HepG2 (cell line): ENCODE measurements at regions not wholly inside any gene's neighbourhood (a gene's known extent, or its start where the extent isn't known, plus 50 kb on each side); places are given as distances from the start of the nearest gene placed in this dataset.

Source experiments
- ATAC-seq: fragments of 200-7000 bp; cut with Tn5 transposase; 3 replicates; pipeline ENCODE4 v1.9.1; 2020; ENCODE audit warnings: mild to moderate bottlenecking, moderate library complexity
- BruUV-seq: library from RNA; stranded (reverse); fragments of 400-500 nt; replicated peaks from 2 replicates; lab custom pipeline; 2021; lab: Mats Ljungman, UMichigan
- CTCF ChIA-PET: fragments of 300-600 bp; formaldehyde crosslinking; extraction: SDS; loops from one replicate; lab custom pipeline; 2021; ENCODE audit warnings: low total read pairs, inconsistent platforms, low intra/inter-chr PET ratio; lab: Yijun Ruan, JAX
- POLR2A ChIA-PET: fragments of 350-600 bp; sonication (Branson Sonifier 250); formaldehyde crosslinking; loops from one replicate; lab custom pipeline; 2020; ENCODE audit warnings: antibody characterized with exemption, inconsistent platforms; lab: Yijun Ruan, JAX
- DNase-seq: peaks from one replicate; pipeline ENCODE4 v3.0.0-alpha.2; 2015; ENCODE audit warnings: low spot score
- FAIRE-seq: peaks from 3 replicates; lab custom pipeline; 2011; peaks lifted over from hg19 to GRCh38; lab: Jason Lieb, UNC
- H2AFZ ChIP-seq: one replicate; pipeline ENCODE4 v1.6.1; 2011; ENCODE audit warnings: low read length, inconsistent platforms
- H3K27ac ChIP-seq: fragments of 300-600 bp; 3 replicates; pipeline ENCODE4 v1.8.0; 2011; ENCODE audit warnings: mixed run types, mild to moderate bottlenecking, mixed read lengths, low read length, inconsistent platforms; ENCODE audit not compliant: insufficient read depth; ENCODE audit errors: extremely low read length
- H3K27me3 ChIP-seq, 2 experiments: fragments of 200-600 bp in 1 of 2; 2 replicates in 1 of 2; 3 replicates in 1 of 2; pipeline versions ENCODE4 v1.6.0 to v1.8.0; 2011; ENCODE audit warnings: low read length in 2 of 2, mild to moderate bottlenecking in 2 of 2, moderate library complexity in 2 of 2, inconsistent platforms in 1 of 2; ENCODE audit not compliant: insufficient read depth in 2 of 2, control insufficient read depth in 1 of 2
- H3K36me3 ChIP-seq, 2 experiments: fragments of 200-600 bp in 1 of 2; replicated peaks in 1 of 2; 2 replicates in 1 of 2; 3 replicates in 1 of 2; pipeline versions ENCODE4 v1.5.1 to v1.8.0; 2011; ENCODE audit warnings: low read length in 2 of 2, inconsistent platforms in 1 of 2; ENCODE audit not compliant: insufficient read depth in 2 of 2, control insufficient read depth in 1 of 2
- H3K4me1 ChIP-seq: 2 replicates; pipeline ENCODE4 v1.5.1; 2012; ENCODE audit warnings: low read length, inconsistent platforms; ENCODE audit not compliant: insufficient read depth
- H3K4me2 ChIP-seq: 2 replicates; pipeline ENCODE4 v1.6.0; 2011; ENCODE audit warnings: low read depth, low read length, inconsistent platforms
- H3K4me3 ChIP-seq, 3 experiments: fragments of 200-600 bp in 1 of 3; sonication (generic), shearing (Covaris generic) in 1 of 3; replicated peaks in 1 of 3; 2 replicates each; pipeline ENCODE4 v1.5.1; 2011 to 2016; ENCODE audit warnings: low read length in 3 of 3, inconsistent platforms in 2 of 3, low read depth in 2 of 3, mild to moderate bottlenecking in 2 of 3, control low read depth in 1 of 3, mixed read lengths in 1 of 3; ENCODE audit not compliant: insufficient read depth in 1 of 3
- H3K79me2 ChIP-seq: one replicate; pipeline ENCODE4 v1.6.1; 2011; ENCODE audit warnings: low read length, inconsistent platforms; ENCODE audit not compliant: insufficient read depth
- H3K9ac ChIP-seq: 2 replicates; pipeline ENCODE4 v1.6.0; 2011; ENCODE audit warnings: mild to moderate bottlenecking, low read depth, low read length, inconsistent platforms; ENCODE audit not compliant: insufficient read depth
- H3K9me3 ChIP-seq: 2 replicates; pipeline ENCODE4 v1.5.1; 2012; ENCODE audit warnings: mild to moderate bottlenecking, low read length
- H4K20me1 ChIP-seq: 2 replicates; pipeline ENCODE4 v1.6.0; 2011; ENCODE audit warnings: inconsistent platforms, mild to moderate bottlenecking, low read length, moderate library complexity; ENCODE audit not compliant: insufficient read depth
- FOXO4 ChIP-seq: sonication (generic); formaldehyde crosslinking; conservative IDR thresholded peaks from 2 replicates; pipeline ENCODE4 v1.8.1; 2023; ENCODE audit warnings: missing genetic modification reagents
- GTF2F1 ChIP-seq: fragments of 150-350 bp; IDR thresholded peaks from 2 replicates; pipeline ENCODE4 v1.6.1; 2014; ENCODE audit warnings: low read length
- IRF2 ChIP-seq: IDR thresholded peaks from 2 replicates; pipeline ENCODE4 v1.6.1; 2018; ENCODE audit warnings: missing genetic modification reagents, missing compliant biosample characterization
- PLRG1 ChIP-seq: fragments of 450-650 bp; conservative IDR thresholded peaks from 2 replicates; pipeline ENCODE4 v1.6.1; 2016
- ZFY ChIP-seq: sonication (generic); formaldehyde crosslinking; IDR thresholded peaks from 2 replicates; pipeline ENCODE4 v1.4.0; 2020; ENCODE audit warnings: missing genetic modification reagents
- ZNF280B ChIP-seq: sonication (generic); formaldehyde crosslinking; IDR thresholded peaks from 2 replicates; pipeline ENCODE4 v1.5.0; 2020; ENCODE audit warnings: missing genetic modification reagents, mild to moderate bottlenecking, borderline replicate concordance
- ZNF30 ChIP-seq: sonication (generic); formaldehyde crosslinking; IDR thresholded peaks from 2 replicates; pipeline ENCODE4 v1.5.0; 2020; ENCODE audit warnings: mild to moderate bottlenecking, missing genetic modification reagents
- ZNF563 ChIP-seq: sonication (generic); formaldehyde crosslinking; IDR thresholded peaks from 2 replicates; pipeline ENCODE4 v1.8.0; 2022; ENCODE audit warnings: mild to moderate bottlenecking, moderate library complexity, missing genetic modification reagents
- ZSCAN31 ChIP-seq: sonication (generic); formaldehyde crosslinking; IDR thresholded peaks from 2 replicates; pipeline ENCODE4 v1.5.0; 2020; ENCODE audit warnings: low read depth, mild to moderate bottlenecking, missing genetic modification reagents
- WGBS: methylation state at CpG from one replicate; pipeline ENCODE4 v1.1.6; 2017; ENCODE audit warnings: low lambda C conversion rate; 5-methylcytosine and 5-hydroxymethylcytosine counted together
- in situ Hi-C: cut with HindIII; loops from 2 replicates; pipeline ENCODE4 v1.10.0; 2017; ENCODE audit warnings: low pct_unique_long_range_greater_than_20kb; ENCODE audit not compliant: extremely low pct_ligation_motif_present
- intact Hi-C: fragments of 100-400 bp; cut with micrococcal nuclease; formaldehyde crosslinking; loops from one replicate; pipeline ENCODE4 v1.10.0; 2022; ENCODE audit not compliant: unreplicated experiment
- TF ChIP-seq, protein P1 (sequence below): sonication (generic); formaldehyde crosslinking; IDR thresholded peaks from 2 replicates; pipeline ENCODE4 v1.9.0; 2021; ENCODE audit warnings: missing genetic modification reagents, borderline replicate concordance
- TF ChIP-seq, protein P2 (sequence below): sonication (generic); formaldehyde crosslinking; IDR thresholded peaks from 2 replicates; pipeline ENCODE4 v1.4.0; 2020; ENCODE audit warnings: mild to moderate bottlenecking, missing genetic modification reagents
- TF ChIP-seq, protein P3 (sequence below): sonication (generic); formaldehyde crosslinking; conservative IDR thresholded peaks from 2 replicates; pipeline ENCODE4 v1.5.0; 2020; ENCODE audit warnings: missing genetic modification reagents
- TF ChIP-seq, protein P4 (sequence below): IDR thresholded peaks from 2 replicates; pipeline ENCODE4 v1.6.1; 2016; ENCODE audit warnings: missing compliant biosample characterization, missing genetic modification reagents, borderline replicate concordance

GRCh38 chr10:125556882-125557281 lies 126.1 kb downstream of the TEX36 start:
- intact Hi-C loops, result no loop called here
- no peak for DNase-seq
- H2AFZ ChIP-seq, result no peak overlapping the region
- H3K4me1 ChIP-seq, result no peaks in the 10 kb centered on the region
- H3K4me3 ChIP-seq, result no peak overlapping the region
- BruUV-seq, result no TSS peak
- no peak overlapping the region for H3K4me2 ChIP-seq
- CTCF ChIA-PET, result no interaction called here
- ATAC-seq, result no peak
- no peaks in the 10 kb centered on the region for H4K20me1 ChIP-seq
- no peaks in the 10 kb centered on the region for H3K79me2 ChIP-seq
- H3K27ac ChIP-seq, result no peak overlapping the region
- H3K9me3 ChIP-seq, result no peaks in the 10 kb centered on the region
- H3K27me3 ChIP-seq, result peaks cover 0 to 23% of the 10 kb centered on the region in 2 experiments; a peak in 3 of 5 replicates
- WGBS, result 6% methylated on average over 4 of the region's 4 CpGs
- POLR2A ChIA-PET, result no interaction called here
- H3K36me3 ChIP-seq, result no peaks in the 10 kb centered on the region
- H3K9ac ChIP-seq, result no peak overlapping the region
- in situ Hi-C loops, result no loop called here
- FAIRE-seq, result no peak
- no peak for TF ChIP-seq PLRG1
- no peak for TF ChIP-seq ZNF280B (CRISPR knock-in tag)
- TF ChIP-seq ZSCAN31, result no peak
- TF ChIP-seq, protein P1, sequence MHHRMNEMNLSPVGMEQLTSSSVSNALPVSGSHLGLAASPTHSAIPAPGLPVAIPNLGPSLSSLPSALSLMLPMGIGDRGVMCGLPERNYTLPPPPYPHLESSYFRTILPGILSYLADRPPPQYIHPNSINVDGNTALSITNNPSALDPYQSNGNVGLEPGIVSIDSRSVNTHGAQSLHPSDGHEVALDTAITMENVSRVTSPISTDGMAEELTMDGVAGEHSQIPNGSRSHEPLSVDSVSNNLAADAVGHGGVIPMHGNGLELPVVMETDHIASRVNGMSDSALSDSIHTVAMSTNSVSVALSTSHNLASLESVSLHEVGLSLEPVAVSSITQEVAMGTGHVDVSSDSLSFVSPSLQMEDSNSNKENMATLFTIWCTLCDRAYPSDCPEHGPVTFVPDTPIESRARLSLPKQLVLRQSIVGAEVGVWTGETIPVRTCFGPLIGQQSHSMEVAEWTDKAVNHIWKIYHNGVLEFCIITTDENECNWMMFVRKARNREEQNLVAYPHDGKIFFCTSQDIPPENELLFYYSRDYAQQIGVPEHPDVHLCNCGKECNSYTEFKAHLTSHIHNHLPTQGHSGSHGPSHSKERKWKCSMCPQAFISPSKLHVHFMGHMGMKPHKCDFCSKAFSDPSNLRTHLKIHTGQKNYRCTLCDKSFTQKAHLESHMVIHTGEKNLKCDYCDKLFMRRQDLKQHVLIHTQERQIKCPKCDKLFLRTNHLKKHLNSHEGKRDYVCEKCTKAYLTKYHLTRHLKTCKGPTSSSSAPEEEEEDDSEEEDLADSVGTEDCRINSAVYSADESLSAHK (CRISPR knock-in tag), result no peak
- no peak for TF ChIP-seq ZNF563
- TF ChIP-seq, protein P2, sequence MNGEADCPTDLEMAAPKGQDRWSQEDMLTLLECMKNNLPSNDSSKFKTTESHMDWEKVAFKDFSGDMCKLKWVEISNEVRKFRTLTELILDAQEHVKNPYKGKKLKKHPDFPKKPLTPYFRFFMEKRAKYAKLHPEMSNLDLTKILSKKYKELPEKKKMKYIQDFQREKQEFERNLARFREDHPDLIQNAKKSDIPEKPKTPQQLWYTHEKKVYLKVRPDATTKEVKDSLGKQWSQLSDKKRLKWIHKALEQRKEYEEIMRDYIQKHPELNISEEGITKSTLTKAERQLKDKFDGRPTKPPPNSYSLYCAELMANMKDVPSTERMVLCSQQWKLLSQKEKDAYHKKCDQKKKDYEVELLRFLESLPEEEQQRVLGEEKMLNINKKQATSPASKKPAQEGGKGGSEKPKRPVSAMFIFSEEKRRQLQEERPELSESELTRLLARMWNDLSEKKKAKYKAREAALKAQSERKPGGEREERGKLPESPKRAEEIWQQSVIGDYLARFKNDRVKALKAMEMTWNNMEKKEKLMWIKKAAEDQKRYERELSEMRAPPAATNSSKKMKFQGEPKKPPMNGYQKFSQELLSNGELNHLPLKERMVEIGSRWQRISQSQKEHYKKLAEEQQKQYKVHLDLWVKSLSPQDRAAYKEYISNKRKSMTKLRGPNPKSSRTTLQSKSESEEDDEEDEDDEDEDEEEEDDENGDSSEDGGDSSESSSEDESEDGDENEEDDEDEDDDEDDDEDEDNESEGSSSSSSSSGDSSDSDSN (CRISPR knock-in tag), result no peak
- no peak for TF ChIP-seq ZNF30 (CRISPR knock-in tag)
- TF ChIP-seq, protein P3, sequence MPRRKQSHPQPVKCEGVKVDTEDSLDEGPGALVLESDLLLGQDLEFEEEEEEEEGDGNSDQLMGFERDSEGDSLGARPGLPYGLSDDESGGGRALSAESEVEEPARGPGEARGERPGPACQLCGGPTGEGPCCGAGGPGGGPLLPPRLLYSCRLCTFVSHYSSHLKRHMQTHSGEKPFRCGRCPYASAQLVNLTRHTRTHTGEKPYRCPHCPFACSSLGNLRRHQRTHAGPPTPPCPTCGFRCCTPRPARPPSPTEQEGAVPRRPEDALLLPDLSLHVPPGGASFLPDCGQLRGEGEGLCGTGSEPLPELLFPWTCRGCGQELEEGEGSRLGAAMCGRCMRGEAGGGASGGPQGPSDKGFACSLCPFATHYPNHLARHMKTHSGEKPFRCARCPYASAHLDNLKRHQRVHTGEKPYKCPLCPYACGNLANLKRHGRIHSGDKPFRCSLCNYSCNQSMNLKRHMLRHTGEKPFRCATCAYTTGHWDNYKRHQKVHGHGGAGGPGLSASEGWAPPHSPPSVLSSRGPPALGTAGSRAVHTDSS (CRISPR knock-in tag), result no peak
- no peak for TF ChIP-seq GTF2F1
- TF ChIP-seq, protein P4, sequence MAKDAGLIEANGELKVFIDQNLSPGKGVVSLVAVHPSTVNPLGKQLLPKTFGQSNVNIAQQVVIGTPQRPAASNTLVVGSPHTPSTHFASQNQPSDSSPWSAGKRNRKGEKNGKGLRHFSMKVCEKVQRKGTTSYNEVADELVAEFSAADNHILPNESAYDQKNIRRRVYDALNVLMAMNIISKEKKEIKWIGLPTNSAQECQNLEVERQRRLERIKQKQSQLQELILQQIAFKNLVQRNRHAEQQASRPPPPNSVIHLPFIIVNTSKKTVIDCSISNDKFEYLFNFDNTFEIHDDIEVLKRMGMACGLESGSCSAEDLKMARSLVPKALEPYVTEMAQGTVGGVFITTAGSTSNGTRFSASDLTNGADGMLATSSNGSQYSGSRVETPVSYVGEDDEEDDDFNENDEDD (CRISPR knock-in tag), result no peak
- TF ChIP-seq FOXO4 (CRISPR knock-in tag), result no peak
- TF ChIP-seq IRF2, result no peak
- TF ChIP-seq ZFY, result no peak
